Upper lobe of left lung (tissue), 4 donors: ENCODE measurements at regions not wholly inside any gene's neighbourhood (a gene's known extent, or its start where the extent isn't known, plus 50 kb on each side); places are given as distances from the start of the nearest gene placed in this dataset.

Experiments used
- CTCF ChIP-seq, 6 experiments: fragments of 450-650 bp in 4 of 6; fragments of 200-600 bp in 2 of 6; sonication (generic) in 2 of 6; IDR thresholded peaks; one replicate each; pipeline ENCODE4 v1.5.1; 2016 to 2019; ENCODE audit warnings: antibody characterized with exemption in 6 of 6
- EP300 ChIP-seq, 4 donors: sonication (generic); formaldehyde crosslinking; IDR thresholded peaks; one replicate each; pipeline ENCODE4 v1.5.1; 2017; ENCODE audit warnings: antibody characterized with exemption in 4 of 4, control low read depth in 2 of 4

DNA sequence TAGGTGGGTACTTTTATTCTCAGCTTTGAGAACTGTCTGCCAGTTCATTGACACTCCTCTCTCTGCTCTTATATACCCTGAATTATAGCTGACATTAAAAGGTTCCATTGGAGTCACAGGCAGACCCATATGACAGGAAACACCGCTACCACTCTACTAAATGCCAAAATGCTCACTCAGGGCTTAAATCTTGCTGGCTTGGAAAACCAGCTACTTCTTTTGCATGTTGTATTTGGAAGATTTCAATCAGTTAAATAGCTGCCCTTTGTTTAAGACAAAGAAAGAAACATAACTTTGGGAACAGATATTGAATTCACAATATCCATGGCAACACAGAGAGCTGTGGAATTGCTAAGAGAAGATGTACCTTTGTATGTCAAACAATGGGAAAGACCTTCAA, 876.5 kb downstream of the USP25 start:
- TF ChIP-seq CTCF (IDR thresholded peaks at IDR 0.05), result no peak
- TF ChIP-seq EP300 (IDR thresholded peaks at IDR 0.05), result no peak
